Cardiac fibroblast (primary cell): ENCODE measurements at regions not wholly inside any gene's neighbourhood (a gene's known extent, or its start where the extent isn't known, plus 50 kb on each side); places are given as distances from the start of the nearest gene placed in this dataset.

Experiments used
- DNase-seq, 2 donors: peaks; one replicate each; pipeline versions ENCODE4 v3.0.0 to v3.0.0-alpha.2; 2010; ENCODE audit warnings: low read depth in 2 of 2
- H3K4me3 ChIP-seq, 2 donors: replicated peaks in 1 of 2; 1 replicate in 1 of 2; 2 replicates in 1 of 2; pipeline ENCODE4 v1.5.1; 2011; ENCODE audit warnings: low read depth in 2 of 2, low read length in 2 of 2, mild to moderate bottlenecking in 2 of 2, moderate library complexity in 1 of 2
- TF ChIP-seq, protein P1 (sequence below): IDR thresholded peaks from one replicate; pipeline ENCODE4 v1.5.1; 2011; ENCODE audit warnings: low read depth, mild to moderate bottlenecking, low read length, inconsistent platforms

DNA sequence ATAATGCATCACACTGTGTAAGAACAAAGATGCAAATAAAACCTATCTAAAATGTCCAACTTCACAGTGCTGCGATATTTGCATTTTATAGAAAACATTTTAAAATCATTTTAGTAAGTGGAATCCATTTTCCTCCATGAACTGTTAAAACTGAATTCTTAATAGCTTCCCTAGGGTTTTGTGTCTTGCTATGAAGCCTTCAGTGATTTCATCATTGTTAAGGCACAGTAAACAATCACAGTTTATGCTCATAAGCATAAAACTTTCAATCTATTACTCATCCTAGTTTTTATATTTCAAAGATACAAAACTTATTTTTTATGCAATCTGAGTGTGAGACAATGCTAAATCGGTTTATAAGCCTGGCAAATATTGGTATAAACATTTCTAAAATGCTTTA, 509.7 kb downstream of the TUSC7 start:
- no peak overlapping the region for H3K4me3 ChIP-seq
- TF ChIP-seq, protein P1, sequence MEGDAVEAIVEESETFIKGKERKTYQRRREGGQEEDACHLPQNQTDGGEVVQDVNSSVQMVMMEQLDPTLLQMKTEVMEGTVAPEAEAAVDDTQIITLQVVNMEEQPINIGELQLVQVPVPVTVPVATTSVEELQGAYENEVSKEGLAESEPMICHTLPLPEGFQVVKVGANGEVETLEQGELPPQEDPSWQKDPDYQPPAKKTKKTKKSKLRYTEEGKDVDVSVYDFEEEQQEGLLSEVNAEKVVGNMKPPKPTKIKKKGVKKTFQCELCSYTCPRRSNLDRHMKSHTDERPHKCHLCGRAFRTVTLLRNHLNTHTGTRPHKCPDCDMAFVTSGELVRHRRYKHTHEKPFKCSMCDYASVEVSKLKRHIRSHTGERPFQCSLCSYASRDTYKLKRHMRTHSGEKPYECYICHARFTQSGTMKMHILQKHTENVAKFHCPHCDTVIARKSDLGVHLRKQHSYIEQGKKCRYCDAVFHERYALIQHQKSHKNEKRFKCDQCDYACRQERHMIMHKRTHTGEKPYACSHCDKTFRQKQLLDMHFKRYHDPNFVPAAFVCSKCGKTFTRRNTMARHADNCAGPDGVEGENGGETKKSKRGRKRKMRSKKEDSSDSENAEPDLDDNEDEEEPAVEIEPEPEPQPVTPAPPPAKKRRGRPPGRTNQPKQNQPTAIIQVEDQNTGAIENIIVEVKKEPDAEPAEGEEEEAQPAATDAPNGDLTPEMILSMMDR, result no peak
- DNase-seq, result peak in 1 of 2 donors; percentile 0

DNA sequence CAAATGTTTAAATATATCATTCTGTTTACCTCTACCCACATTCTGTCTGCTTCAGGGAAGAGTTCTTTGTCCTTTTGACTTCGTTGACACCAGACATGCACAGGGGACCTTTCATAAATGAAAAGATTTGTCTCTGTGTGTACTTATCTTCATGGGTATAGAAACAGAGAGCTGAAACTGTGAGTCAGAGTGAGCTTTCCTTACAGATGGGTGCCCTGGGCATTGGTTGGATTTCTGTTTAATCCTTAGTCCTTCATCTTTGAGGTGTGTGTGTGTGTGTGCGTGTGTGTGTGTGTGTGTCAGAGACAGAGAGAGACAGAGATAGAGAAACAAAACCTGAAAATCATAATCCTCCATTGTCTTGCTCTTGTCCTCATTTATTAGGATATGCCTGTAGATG, 517.4 kb downstream of the TUSC7 start:
- no peak overlapping the region for H3K4me3 ChIP-seq
- no peak for DNase-seq
- TF ChIP-seq, protein P1, result no peak

DNA sequence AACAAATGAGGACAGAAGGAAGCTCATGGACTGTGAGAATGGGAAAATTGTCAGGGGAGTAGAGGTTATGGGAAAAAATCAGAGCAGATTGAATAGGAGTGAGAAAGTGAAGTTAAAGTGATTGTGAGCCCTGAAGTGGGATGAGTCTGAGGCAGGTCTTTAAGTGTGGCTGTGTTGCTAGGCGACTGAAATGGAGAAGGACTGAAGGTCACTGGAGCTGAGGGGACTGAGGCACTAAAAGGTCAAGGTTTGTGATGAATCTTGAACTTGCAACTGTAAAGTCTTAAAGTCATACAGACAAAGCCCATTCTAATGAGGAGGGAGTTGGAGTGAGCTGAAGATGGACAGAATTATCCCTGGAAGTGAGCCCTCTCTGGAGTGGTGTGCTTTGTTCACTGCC, 518.9 kb downstream of the TUSC7 start:
- DNase-seq, result no peak
- TF ChIP-seq, protein P1, result no peak
- H3K4me3 ChIP-seq, result no peak overlapping the region

DNA sequence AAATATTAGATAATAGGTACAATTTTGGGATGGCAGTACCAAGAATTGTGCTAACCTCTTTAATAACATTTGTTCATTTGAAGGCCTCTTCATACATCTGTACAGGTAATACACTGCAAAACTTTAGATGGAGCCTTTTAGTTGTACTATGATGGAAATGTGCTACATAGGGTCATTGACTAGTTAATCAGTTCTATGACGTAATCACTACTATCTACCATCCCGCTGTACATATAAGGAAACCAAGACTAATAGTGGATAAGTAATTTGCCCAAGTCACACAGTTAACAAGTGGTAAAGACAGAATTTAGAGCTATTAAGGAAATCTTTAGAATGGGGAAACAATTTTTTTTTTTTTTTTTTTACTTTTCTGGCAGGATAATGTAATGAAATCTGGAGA, 521.3 kb downstream of the TUSC7 start:
- H3K4me3 ChIP-seq, result no peak overlapping the region
- DNase-seq, result no peak
- TF ChIP-seq, protein P1, result no peak

DNA sequence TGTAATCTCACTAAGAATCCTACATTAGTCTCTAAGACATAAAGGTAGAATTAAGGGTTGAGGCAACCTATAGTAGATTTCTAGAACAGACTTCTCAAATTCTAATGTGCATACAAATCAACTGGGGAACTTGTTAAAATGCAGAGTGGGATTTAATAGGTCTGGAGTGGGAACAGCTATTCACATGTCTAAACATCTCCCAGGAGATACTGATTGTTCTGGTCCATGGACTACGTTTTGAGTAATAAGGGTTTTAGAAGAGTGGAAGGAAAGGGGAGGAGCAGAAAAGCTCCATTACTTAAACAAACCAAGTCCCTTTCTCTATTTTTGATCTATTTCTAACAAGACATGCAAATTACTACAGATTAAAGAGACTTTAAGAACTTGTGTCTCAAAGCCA, 524.8 kb downstream of the TUSC7 start:
- TF ChIP-seq, protein P1, result no peak
- no peak for DNase-seq
- H3K4me3 ChIP-seq, result no peak overlapping the region

DNA sequence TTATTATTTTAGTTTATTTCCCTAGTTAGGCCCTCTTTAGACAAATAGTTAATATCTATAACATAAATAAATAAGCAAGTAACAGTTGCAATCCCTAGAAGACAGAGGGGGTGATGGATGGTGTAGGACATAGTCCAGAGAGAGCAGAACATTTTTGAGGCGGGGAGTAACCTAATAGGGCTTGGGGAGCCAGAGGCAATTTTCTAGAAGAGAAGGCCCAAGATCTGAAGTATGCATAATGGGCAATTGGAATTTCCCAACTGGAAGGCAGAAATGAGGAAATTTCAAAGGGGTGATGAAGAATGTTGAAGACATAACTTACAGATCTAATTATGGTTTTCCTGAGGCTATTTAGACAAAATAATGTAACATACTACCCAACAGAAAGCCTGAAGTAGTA, 525.7 kb downstream of the TUSC7 start:
- TF ChIP-seq, protein P1, result no peak
- H3K4me3 ChIP-seq, result no peak overlapping the region
- DNase-seq, result no peak

DNA sequence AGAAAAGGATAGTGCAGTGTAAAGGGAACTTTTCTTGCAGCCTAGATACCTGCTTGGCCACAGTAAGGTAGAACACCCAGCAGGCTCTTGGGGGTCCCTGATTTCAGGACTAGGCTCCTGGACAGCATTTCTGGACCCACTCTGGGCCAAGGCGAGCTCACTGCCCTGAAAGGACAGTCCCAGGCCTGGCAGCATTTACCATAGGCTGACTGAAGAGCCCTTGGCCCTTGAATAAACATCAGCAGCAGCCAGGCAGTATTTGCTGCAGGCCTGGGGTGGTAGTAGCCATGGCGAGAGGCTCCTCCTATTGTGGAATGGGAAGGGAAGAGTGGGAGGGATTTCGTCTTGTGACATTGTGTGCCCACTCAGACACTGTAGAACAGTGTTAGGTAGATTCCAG, 529.2 kb downstream of the TUSC7 start:
- H3K4me3 ChIP-seq, result no peak overlapping the region
- no peak for DNase-seq
- TF ChIP-seq, protein P1, result no peak
